HG03045 (cell line): ENCODE measurements at regions not wholly inside any gene's neighbourhood (a gene's known extent, or its start where the extent isn't known, plus 50 kb on each side); places are given as distances from the start of the nearest gene placed in this dataset.

Source experiments
- ATAC-seq: cut with Tn5 transposase; IDR thresholded peaks from one replicate; pipeline ENCODE4 v1.9.1; 2021; ENCODE audit warnings: mild to moderate bottlenecking, moderate library complexity; ENCODE audit not compliant: unreplicated experiment

DNA sequence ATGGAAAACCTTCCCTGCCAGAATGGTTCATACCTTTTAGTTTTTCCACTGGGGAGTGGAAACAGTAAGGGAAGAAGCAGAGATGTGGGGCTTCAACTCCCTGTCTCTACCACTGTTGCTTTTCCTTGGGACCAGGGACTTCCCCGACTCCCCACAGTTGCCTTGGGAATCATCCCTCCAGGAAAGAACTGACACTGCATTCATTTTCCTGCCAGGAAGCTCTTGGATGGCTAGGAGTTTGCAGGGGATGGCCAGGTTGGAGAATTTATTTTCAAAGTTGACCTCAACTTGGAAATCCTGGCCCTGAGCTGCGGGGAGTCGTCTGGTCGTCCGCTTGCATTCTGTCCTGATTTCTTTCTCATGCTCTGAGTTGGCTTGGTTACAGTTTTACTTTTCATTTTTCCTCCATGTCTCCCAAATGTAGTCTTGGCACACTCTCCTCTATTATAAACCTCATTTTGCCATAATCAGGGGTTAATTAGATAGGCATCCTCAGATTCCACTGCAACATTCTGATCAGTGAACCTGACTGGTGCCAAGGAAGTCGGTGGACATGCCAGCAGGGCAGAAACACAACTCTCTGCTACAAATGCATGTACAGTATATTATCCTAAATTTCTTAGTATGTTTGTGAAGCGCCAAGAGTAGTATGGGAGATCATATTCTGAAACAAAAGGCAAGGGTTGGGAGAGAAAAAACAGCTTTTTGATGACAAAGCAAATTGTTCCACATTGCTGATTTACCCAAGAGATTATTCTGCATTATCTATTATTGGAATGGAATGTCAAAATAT lies 220.5 kb upstream of the XYLT1 start:
- no peak for ATAC-seq

- ATAC-seq, result no peak
Measured at GRCh38 chr16:17685447-17685846, 214.7 kb upstream of the XYLT1 start.

DNA sequence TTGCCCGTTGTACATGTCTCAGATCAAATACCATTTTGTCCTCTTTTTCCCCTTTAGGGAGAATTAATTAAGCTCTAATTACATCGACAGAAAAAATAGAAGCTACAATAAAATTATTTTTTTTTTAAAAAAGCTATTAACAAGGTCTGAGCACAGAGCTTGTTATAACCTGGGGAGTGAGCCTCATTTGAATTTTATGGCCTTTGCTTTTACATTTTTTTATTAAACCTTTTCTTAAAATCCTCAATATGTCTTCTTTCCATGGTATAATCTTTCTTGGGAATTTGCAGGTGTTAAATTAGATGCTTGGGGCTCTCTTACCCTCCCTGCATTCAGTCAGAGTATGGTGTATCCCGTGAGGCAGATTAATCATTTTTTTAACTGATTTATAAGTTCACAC lies 212.5 kb upstream of the XYLT1 start:
- ATAC-seq, result no peak

GRCh38 chr16:17676171-17676570 lies 205.4 kb upstream of the XYLT1 start:
- no peak for ATAC-seq

- no peak for ATAC-seq
Measured at GRCh38 chr16:17668386-17668785, 197.6 kb upstream of the XYLT1 start.

GRCh38 chr16:17666293-17666692 lies 195.5 kb upstream of the XYLT1 start:
- no peak for ATAC-seq

- no peak for ATAC-seq
Measured at GRCh38 chr16:17658881-17659280, 188.1 kb upstream of the XYLT1 start.

DNA sequence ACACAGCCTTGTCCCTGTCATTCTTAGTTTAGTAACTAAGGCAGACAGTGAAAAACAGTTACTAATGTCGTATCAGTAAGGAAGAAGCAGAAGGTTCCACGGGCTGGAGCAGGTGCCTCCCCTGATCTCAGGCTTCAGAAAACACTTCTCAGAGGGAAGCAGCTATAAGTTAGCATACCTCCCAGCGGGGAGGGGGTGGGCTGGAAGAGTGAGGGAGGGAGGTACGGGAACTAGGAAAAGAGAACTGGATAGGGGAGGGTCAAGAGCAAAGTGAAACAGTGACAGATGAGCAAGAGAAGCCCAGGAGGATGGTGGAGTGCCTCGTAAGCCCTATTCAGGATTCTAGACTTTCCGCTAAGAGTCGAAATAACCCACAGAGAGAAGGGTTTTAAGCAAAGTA lies 186.3 kb upstream of the XYLT1 start:
- no peak for ATAC-seq

DNA sequence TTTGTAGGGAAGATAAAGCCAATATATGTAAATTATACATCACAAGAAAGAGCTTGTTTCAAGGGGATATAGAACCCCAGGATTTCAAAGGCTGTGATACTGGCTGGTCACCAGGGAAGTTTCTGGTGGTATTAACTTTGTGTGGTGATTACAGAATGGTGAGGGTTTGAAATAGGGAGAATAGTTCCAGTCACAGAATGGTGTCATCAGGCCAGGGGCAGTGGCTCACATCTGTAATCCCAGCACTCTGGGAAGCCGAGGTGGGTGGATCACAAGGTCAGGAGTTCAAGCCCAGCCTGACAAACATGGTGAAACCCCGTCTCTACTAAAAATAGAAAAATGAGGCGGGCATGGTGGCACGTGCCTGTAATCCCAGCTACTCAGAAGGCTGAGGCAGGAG lies 183.8 kb upstream of the XYLT1 start:
- no peak for ATAC-seq

DNA sequence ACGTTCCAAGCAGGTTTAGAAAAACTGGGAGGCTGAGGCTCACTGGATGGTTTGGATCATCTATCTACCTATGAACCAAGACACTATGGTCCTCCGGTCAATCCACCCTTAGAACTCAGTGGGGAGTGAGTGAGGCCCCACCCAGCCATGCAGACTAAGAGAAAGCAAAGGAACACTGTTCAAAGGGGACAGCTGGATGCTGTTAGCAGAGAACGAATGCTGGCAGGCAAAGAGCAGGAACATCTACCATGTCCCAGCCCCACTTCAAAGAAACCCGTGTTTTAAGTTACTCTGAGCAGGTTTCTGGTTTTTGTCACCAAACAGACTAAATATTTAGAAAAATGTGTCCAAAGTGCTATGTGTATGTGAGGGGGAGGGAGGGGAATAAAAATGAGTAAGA lies 183.4 kb upstream of the XYLT1 start:
- no peak for ATAC-seq

DNA sequence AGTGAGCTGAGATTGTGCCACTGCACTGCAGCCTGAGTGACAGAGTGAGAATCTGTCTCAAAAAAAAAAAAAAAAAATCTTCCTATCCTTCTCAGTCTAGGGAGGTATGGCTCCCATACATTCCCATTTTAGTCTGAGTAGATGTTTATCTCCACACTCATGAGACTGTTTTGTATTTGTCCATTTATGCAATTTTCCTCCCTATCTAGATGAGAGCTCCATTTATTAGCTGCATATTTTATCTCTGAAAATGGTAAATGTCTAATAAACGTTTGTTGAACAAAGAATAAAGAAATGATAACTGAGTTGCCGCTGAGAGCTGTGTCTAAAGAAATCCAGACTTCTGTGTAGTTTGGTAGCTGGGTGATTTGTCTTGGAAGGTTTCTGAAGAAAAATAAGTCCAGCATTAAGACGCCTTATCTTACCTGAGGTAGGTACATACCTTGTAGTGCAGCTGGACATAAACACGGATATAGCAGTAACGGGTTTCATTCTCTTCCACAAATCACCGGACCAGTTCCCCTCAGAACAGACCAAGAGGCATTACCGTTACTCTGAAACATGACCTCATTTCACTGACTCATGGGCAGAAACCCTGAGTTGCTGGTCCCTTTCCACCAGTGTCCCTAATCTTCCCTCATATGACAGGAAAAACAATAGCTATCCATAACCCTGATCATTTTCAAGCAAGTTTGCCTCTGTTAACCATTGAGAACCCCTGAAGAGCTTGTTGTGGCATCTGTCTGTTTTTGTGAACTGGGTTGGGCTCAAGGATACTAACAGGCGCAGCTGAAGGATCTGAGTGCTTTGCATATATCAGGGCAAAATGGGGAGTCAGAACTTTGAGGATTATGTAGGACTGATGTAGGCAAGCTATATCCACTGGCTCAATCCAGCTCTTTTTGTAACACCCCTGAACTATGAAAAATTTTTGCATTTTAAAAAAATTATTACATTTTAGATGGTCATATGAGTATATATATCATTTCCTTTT lies 177.4 kb upstream of the XYLT1 start:
- no peak for ATAC-seq

DNA sequence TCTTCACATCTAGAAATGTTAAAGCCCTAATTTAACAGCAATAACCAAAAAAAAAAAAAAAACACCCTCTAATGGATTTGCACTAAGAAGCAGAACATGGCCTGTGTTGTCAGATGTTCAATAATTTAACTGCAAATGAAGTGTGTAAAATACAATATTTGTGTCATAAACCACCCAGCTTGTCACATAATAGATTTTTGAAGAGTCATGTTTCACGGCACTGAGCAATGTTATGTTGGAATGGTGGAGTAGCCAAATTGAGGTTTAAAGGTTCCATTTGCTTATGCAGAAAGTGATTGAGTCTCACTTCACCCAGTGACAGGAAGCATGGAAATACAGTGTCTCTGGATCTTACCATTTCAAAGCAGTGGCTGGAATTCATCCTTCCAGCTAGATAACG lies 173.2 kb upstream of the XYLT1 start:
- ATAC-seq, result no peak

DNA sequence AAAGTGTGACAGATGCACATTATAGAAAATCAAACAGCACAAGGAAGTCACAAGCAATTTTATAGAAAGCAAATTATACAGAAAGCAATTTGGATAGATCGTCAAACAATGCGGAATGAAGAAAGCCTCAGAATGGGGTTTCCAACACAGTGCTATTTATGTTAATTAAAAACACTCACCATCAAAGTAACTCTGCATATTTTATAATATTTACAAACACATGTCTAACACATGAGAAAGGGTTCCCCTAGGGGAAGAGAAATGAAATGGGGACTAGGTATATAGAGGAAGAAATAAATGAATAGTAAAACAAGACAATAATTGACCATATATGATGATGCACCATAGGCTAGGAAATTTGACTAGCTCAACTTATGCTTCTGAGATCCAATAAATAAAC lies 171.2 kb upstream of the XYLT1 start:
- ATAC-seq, result no peak

GRCh38 chr16:17638134-17638533 lies 167.4 kb upstream of the XYLT1 start:
- no peak for ATAC-seq

DNA sequence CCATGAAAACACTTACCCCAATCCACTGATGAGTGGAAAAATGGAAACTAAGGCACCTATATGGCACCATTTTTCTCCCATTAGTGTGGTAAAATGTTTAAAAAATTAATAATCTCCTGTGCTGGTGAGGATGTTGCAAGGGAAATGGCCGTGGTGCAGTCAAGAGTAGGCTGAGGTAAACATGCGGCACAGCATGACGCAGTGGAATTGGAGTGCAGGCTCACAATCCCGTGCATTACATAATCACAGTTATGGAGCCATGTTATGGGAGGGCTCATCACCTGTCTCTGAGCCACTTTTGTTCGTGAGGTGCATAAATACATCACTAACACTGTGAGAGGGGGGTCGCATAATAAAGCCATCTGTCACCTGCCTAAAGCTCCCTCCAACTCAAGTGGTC lies 164.4 kb upstream of the XYLT1 start:
- ATAC-seq, result no peak

DNA sequence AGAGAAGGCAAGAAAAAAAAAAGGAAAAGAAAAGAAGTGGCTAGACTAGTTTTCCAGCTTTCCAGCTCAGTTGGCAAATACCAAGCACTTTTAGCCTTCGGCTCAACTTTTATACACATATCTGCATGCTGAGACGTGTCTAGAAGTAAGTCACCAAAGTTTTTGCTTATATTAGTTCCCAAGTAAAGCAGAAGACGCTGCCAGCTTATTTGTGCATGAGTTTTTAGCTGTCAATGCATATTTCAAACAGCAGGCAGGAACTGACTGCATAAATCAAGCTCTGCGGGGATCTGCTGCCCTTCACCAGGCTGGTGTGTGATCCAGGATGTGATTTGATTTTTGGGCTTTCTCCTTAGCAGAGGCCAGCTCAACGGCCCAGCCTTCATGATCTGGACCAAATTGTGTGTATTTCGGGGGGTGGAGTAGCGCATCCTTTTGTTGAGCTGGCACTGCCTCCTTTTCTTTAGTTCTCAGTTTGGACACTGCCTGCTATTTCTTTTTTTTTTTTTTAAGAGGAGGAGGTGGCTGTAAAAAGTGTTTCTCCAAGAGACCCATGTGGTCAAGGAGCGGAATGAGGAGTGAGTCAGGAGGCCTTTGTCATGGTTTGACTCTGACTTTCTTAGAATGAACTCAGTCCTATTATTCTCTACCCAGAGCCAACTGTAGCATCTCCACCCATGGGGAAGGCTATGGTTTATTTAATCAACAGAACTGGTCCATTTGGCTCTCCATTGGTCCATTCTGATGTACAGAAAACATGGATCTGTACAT lies 162.6 kb upstream of the XYLT1 start:
- ATAC-seq, result no peak

GRCh38 chr16:17632667-17633066 lies 161.9 kb upstream of the XYLT1 start:
- ATAC-seq, result no peak

DNA sequence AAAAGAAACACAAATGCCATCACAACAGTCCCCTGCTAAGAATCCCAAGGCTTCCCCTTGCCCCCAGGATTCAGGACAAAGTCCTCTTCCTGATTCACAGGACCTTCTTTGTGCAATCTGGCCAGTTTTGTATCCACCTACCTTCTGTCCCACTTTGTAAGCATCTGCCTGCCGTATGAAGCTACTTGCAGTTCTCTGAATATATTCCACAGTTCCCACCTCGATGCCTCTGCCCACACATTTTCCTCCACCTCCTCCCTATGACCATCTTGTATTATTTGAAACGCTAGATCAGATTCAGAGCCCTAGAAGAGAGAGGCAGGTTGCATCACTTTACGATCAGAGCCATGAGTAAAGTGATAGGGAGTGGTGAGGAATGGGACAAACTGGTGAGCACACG lies 159.2 kb upstream of the XYLT1 start:
- no peak for ATAC-seq

GRCh38 chr16:17628983-17629382 lies 158.2 kb upstream of the XYLT1 start:
- no peak for ATAC-seq

- ATAC-seq, result no peak
Measured at GRCh38 chr16:17622366-17622765, 151.6 kb upstream of the XYLT1 start.

GRCh38 chr16:17619261-17619660 lies 148.5 kb upstream of the XYLT1 start:
- no peak for ATAC-seq
